GM23338 (cell line): ENCODE measurements at regions not wholly inside any gene's neighbourhood (a gene's known extent, or its start where the extent isn't known, plus 50 kb on each side); places are given as distances from the start of the nearest gene placed in this dataset.
"Not testable (repeated sequence)": the region's sequence is repeated elsewhere in the genome, so short reads cannot be mapped to it uniquely, and the experiment has no call there.

Experiments used
- ATAC-seq: fragments of 200-7000 bp; cut with Tn5 transposase; 3 replicates; pipeline ENCODE4 v1.9.1; 2020
- DNase-seq: peaks from one replicate; pipeline ENCODE4 v3.0.0-alpha.2; 2015; ENCODE audit warnings: low spot score
- H2AFZ ChIP-seq: fragments of 200-600 bp; sonication (generic); 2 replicates; pipeline ENCODE4 v1.8.0; 2016; ENCODE audit warnings: antibody characterized with exemption, mild to moderate bottlenecking, moderate library complexity
- H3F3A ChIP-seq: fragments of 200-600 bp; sonication (generic); replicated peaks from 2 replicates; pipeline ENCODE4 v1.8.0; 2017; ENCODE audit warnings: antibody characterized with exemption, mixed run types, low read depth
- H3K27ac ChIP-seq: fragments of 200-600 bp; sonication (generic); 2 replicates; pipeline ENCODE4 v1.6.1; 2016; ENCODE audit warnings: low read depth
- H3K27me3 ChIP-seq: fragments of 200-600 bp; sonication (generic); 2 replicates; pipeline ENCODE4 v1.8.0; 2016; ENCODE audit warnings: mild to moderate bottlenecking, mixed run types, moderate library complexity; ENCODE audit not compliant: insufficient read depth
- H3K36me3 ChIP-seq: fragments of 200-600 bp; sonication (generic); 2 replicates; pipeline ENCODE4 v1.8.0; 2016; ENCODE audit warnings: mild to moderate bottlenecking; ENCODE audit not compliant: insufficient read depth
- H3K4me1 ChIP-seq: fragments of 200-600 bp; sonication (generic); 2 replicates; pipeline ENCODE4 v1.8.0; 2016; ENCODE audit warnings: mild to moderate bottlenecking, moderate library complexity; ENCODE audit not compliant: insufficient read depth
- H3K4me2 ChIP-seq: fragments of 200-600 bp; sonication (generic); 2 replicates; pipeline ENCODE4 v1.7.1; 2017; ENCODE audit warnings: mixed run types
- H3K4me3 ChIP-seq: fragments of 200-600 bp; sonication (generic); 2 replicates; pipeline ENCODE4 v1.6.1; 2016; ENCODE audit warnings: mixed run types
- H3K79me2 ChIP-seq: fragments of 200-600 bp; sonication (generic); replicated peaks from 2 replicates; pipeline ENCODE4 v1.8.0; 2017; ENCODE audit warnings: mild to moderate bottlenecking; ENCODE audit not compliant: insufficient read depth
- H3K9me2 ChIP-seq: fragments of 200-600 bp; sonication (generic); 2 replicates; pipeline ENCODE4 v1.8.0; 2017; ENCODE audit not compliant: insufficient read depth
- H4K20me1 ChIP-seq: fragments of 200-600 bp; sonication (generic); replicated peaks from 2 replicates; pipeline ENCODE4 v1.8.0; 2017; ENCODE audit warnings: mild to moderate bottlenecking; ENCODE audit not compliant: insufficient read depth
- H3K27ac Mint-ChIP-seq: 2 replicates; pipeline ENCODE4 v1.8.0; 2020; ENCODE audit warnings: inconsistent platforms, mild to moderate bottlenecking, moderate library complexity, mixed read lengths
- H3K27me3 Mint-ChIP-seq: 3 replicates; pipeline ENCODE4 v1.8.0; 2022; ENCODE audit warnings: low read depth, mild to moderate bottlenecking, moderate library complexity, mixed read lengths, inconsistent platforms; ENCODE audit not compliant: insufficient read depth, poor library complexity
- H3K36me3 Mint-ChIP-seq: 3 replicates; pipeline ENCODE4 v1.8.0; 2021; ENCODE audit warnings: low read depth, mild to moderate bottlenecking, inconsistent platforms, moderate library complexity, mixed read lengths
- H3K4me1 Mint-ChIP-seq: 3 replicates; pipeline ENCODE4 v1.8.0; 2020; ENCODE audit warnings: mild to moderate bottlenecking, inconsistent platforms, mixed read lengths
- H3K4me3 Mint-ChIP-seq: 3 replicates; pipeline ENCODE4 v1.8.0; 2021; ENCODE audit warnings: moderate library complexity, mild to moderate bottlenecking, inconsistent platforms, mixed read lengths
- H3K9me3 Mint-ChIP-seq: 3 replicates; pipeline ENCODE4 v1.8.0; 2020; ENCODE audit warnings: moderate library complexity, mild to moderate bottlenecking, inconsistent platforms, mixed read lengths

DNA sequence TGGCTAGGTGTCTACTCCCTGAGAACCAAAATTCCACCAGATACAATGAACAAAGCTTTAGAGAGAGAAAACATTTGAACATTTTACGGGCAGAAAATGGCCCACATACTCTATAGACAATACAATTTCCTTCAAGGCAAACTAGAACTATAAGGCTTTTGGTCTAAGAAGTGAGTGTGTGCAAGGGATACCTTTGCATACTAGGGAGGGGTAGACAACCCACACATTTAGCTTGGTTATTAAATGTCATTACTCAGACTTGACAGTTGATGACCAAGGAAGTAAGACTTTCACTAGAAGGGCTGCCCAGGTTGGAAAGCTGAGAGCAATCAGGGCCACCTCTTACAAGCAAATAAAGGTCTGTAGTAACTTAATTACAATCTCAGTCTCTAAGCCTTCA lies 64.0 kb upstream of the PLEKHM1 start:
- H4K20me1 ChIP-seq, H3K4me3 ChIP-seq, H3K4me1 ChIP-seq, H2AFZ ChIP-seq, H3K27ac Mint-ChIP-seq, H3K4me1 Mint-ChIP-seq, ATAC-seq, H3K27me3 ChIP-seq, H3K4me3 Mint-ChIP-seq, H3K36me3 Mint-ChIP-seq, H3K4me2 ChIP-seq, H3K9me2 ChIP-seq, H3K27me3 Mint-ChIP-seq, H3K36me3 ChIP-seq, H3K9me3 Mint-ChIP-seq, H3K79me2 ChIP-seq, H3K27ac ChIP-seq, H3F3A ChIP-seq, DNase-seq: not testable (repeated sequence)

DNA sequence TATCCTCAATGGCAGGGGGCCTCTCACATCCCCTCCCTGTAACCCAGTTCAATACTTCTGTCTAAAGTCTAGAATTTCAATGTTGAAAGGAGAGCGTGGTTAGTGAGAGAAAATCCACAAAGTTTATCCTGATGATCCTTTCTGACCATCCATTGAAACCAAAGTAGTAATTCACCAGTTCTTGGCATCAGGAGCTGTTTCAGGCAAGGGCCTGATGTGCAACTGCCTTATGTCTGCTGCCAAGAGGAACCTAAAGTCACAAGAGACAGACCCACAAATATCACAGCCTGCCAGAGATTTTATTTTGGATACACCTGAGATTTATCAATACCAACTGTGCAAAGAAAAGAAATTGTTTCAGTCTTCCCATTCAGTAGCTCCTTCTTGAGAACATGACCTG lies 68.3 kb upstream of the PLEKHM1 start:
- DNase-seq, H3K4me2 ChIP-seq, H3K9me2 ChIP-seq, H3K4me3 Mint-ChIP-seq, H3K27ac Mint-ChIP-seq, H3K4me1 Mint-ChIP-seq, H3K4me3 ChIP-seq, ATAC-seq, H3K27me3 ChIP-seq, H3K36me3 ChIP-seq, H3K27me3 Mint-ChIP-seq, H4K20me1 ChIP-seq, H3K36me3 Mint-ChIP-seq, H3K79me2 ChIP-seq, H3K4me1 ChIP-seq, H3K9me3 Mint-ChIP-seq, H3F3A ChIP-seq, H3K27ac ChIP-seq, H2AFZ ChIP-seq: not testable (repeated sequence)

DNA sequence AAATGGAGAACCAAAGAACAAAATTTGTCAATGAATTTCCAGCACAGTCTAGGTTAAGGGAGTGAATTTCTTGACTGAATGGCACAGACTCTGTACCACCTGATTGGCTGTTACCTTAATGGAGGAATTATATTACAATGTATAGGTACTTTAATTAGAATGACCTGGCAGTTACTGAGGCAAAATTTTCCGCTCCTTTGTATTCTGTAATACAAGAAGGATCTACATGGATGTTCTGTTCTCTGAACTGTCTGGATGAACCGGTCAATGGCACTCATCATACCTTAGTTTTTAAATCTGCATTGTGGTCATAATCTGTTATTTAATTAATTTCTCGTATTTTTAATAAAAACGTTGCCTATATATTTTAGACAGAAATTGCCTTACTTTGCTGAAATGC lies 72.3 kb upstream of the PLEKHM1 start:
- H3K36me3 ChIP-seq, result not testable (repeated sequence)

DNA sequence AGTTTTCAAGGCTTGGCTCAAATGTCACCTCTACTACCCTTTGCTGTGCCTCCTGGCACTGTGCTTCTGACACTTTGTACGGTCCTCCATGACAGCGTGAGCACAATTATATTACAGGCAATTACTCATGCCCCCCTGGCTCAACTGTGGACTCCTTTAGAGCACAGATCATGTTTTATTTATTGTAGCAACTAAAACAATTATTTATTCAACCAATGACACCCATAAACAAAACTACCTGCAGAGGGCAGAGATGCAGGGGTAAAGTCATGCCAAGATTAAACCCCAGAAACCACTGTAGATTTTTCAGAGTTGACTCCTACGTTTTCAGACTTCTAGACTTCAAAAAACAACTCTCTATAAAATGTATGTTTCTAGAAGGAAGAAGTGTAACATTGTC lies 72.8 kb upstream of the PLEKHM1 start:
- not testable (repeated sequence) for H3K4me2 ChIP-seq, H3K4me3 ChIP-seq, H3K36me3 ChIP-seq, H3K4me3 Mint-ChIP-seq, ATAC-seq, H3K27me3 Mint-ChIP-seq, H3K27ac ChIP-seq, DNase-seq, H2AFZ ChIP-seq, H3K36me3 Mint-ChIP-seq, H3F3A ChIP-seq, H3K27me3 ChIP-seq, H3K4me1 Mint-ChIP-seq, H3K9me2 ChIP-seq, H3K4me1 ChIP-seq, H3K9me3 Mint-ChIP-seq, H3K79me2 ChIP-seq, H4K20me1 ChIP-seq, H3K27ac Mint-ChIP-seq

More for the DNA sequence above, 72.3 kb upstream of the PLEKHM1 start:
- not testable (repeated sequence) for H3K4me1 ChIP-seq, H2AFZ ChIP-seq, H3K4me1 Mint-ChIP-seq, H3K9me2 ChIP-seq, ATAC-seq, H3K27ac ChIP-seq, H3F3A ChIP-seq, H3K27ac Mint-ChIP-seq, H3K27me3 Mint-ChIP-seq, H3K9me3 Mint-ChIP-seq, H3K4me3 Mint-ChIP-seq, H3K79me2 ChIP-seq, H3K4me2 ChIP-seq, DNase-seq, H3K27me3 ChIP-seq, H4K20me1 ChIP-seq, H3K4me3 ChIP-seq, H3K36me3 Mint-ChIP-seq

DNA sequence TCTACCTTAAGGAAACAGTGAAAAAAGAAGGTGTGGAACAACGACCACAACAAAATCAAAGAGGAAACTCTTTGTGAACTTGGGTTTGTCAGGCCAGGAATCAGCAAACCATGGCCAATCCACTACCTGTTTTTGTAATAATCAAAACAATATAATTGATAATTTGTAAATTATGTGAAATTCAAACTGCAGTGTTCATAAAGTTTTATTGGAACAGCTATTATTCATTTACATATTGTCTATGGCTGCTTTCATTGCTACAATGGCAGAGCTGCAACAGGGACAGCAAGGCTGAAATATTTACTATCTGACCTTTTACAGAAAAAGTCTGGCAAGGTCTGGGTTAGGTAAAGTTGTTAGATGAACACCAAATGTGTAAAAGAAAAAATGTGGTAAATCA lies 77.8 kb upstream of the PLEKHM1 start:
- not testable (repeated sequence) for H3K4me1 Mint-ChIP-seq, H4K20me1 ChIP-seq, H3K9me2 ChIP-seq, H3K9me3 Mint-ChIP-seq, H3F3A ChIP-seq, H3K27me3 ChIP-seq, H3K4me1 ChIP-seq, H3K36me3 ChIP-seq, ATAC-seq, H2AFZ ChIP-seq, H3K27ac Mint-ChIP-seq, H3K36me3 Mint-ChIP-seq, DNase-seq, H3K4me2 ChIP-seq, H3K27me3 Mint-ChIP-seq, H3K4me3 ChIP-seq, H3K4me3 Mint-ChIP-seq, H3K27ac ChIP-seq, H3K79me2 ChIP-seq

DNA sequence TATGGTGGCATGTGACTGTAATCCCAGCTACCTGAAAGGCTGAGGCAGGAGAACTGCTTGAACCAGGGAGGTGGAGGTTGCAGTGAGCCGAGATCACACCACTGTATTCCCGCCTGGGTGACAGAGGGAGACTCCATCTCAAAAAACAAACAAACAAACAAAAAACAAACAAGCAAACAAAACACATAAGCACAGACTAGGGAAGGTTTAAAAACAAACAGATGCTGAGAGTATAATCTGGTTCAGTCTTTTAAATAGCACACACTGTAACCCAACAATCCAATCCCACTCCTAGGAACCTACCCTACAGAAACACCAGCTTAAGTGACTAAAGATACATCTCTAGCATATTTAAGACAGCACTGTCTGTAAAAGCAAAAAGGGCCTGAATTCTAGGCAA lies 82.8 kb upstream of the PLEKHM1 start:
- ATAC-seq, H3K27ac Mint-ChIP-seq, H3K9me2 ChIP-seq, H3K27me3 ChIP-seq, H3K4me2 ChIP-seq, H3F3A ChIP-seq, H3K9me3 Mint-ChIP-seq, H3K27ac ChIP-seq, H3K4me3 Mint-ChIP-seq, H3K36me3 ChIP-seq, H4K20me1 ChIP-seq, H3K36me3 Mint-ChIP-seq, H3K27me3 Mint-ChIP-seq, H2AFZ ChIP-seq, H3K4me3 ChIP-seq: not testable (repeated sequence)
- Histone ChIP-seq H3K4me1 (peaks cover 11% of the 10 kb centered on the region), H3K79me2 (peaks cover 51% of the 10 kb centered on the region)
- H3K4me1 Mint-ChIP-seq, result peaks cover 12% of the 10 kb centered on the region
- peak; percentile 0 for DNase-seq
